WTC11 (cell line): ENCODE measurements at regions not wholly inside any gene's neighbourhood (a gene's known extent, or its start where the extent isn't known, plus 50 kb on each side); places are given as distances from the start of the nearest gene placed in this dataset.

ENCODE experiments used
- AR ChIP-seq: fragments of 250-450 bp; sonication (Bioruptor Pico); IDR thresholded peaks from 2 replicates; pipeline ENCODE4 v1.9.0; 2021; ENCODE audit warnings: mild to moderate bottlenecking
- CTCF ChIP-seq: fragments of 200-600 bp; IDR thresholded peaks from 2 replicates; pipeline ENCODE4 v1.8.0; 2022; ENCODE audit warnings: antibody characterized with exemption
- E2F4 ChIP-seq: sonication (generic); formaldehyde crosslinking; IDR thresholded peaks from 2 replicates; pipeline ENCODE4 v1.8.1; 2022; ENCODE audit warnings: low read depth, mild to moderate bottlenecking, moderate library complexity, missing genetic modification reagents, borderline replicate concordance
- FOXP4 ChIP-seq: sonication (generic); formaldehyde crosslinking; IDR thresholded peaks from 2 replicates; pipeline ENCODE4 v1.8.0; 2022; ENCODE audit warnings: mild to moderate bottlenecking, missing genetic modification reagents
- KAT7 ChIP-seq: sonication (generic); formaldehyde crosslinking; IDR thresholded peaks from 2 replicates; pipeline ENCODE4 v1.8.1; 2023; ENCODE audit warnings: missing genetic modification reagents, mild to moderate bottlenecking, borderline replicate concordance
- PRDM15 ChIP-seq: sonication (generic); formaldehyde crosslinking; IDR thresholded peaks from 2 replicates; pipeline ENCODE4 v1.8.0; 2022; ENCODE audit warnings: missing genetic modification reagents
- SMAD3 ChIP-seq: sonication (generic); formaldehyde crosslinking; IDR thresholded peaks from 2 replicates; pipeline ENCODE4 v1.8.0; 2022; ENCODE audit warnings: missing genetic modification reagents, mild to moderate bottlenecking, borderline replicate concordance
- ZBTB43 ChIP-seq: sonication (generic); formaldehyde crosslinking; IDR thresholded peaks from 2 replicates; pipeline ENCODE4 v1.8.1; 2023; ENCODE audit warnings: mild to moderate bottlenecking, missing genetic modification reagents
- ZMAT4 ChIP-seq: fragments of 250-450 bp; sonication (Bioruptor Pico); IDR thresholded peaks from 2 replicates; pipeline ENCODE4 v1.9.0; 2021; ENCODE audit warnings: mild to moderate bottlenecking
- TF ChIP-seq, protein P1 (sequence below): sonication (generic); formaldehyde crosslinking; IDR thresholded peaks from 2 replicates; pipeline ENCODE4 v1.8.0; 2022; ENCODE audit warnings: mild to moderate bottlenecking, missing genetic modification reagents
- TF ChIP-seq, protein P2 (sequence below): fragments of 250-450 bp; sonication (Bioruptor Pico); IDR thresholded peaks from 2 replicates; pipeline ENCODE4 v1.8.0; 2021; ENCODE audit warnings: mild to moderate bottlenecking
- TF ChIP-seq, protein P3 (sequence below): sonication (generic); formaldehyde crosslinking; IDR thresholded peaks from 2 replicates; pipeline ENCODE4 v1.8.1; 2022; ENCODE audit warnings: mild to moderate bottlenecking, missing genetic modification reagents, moderate library complexity, borderline replicate concordance

DNA sequence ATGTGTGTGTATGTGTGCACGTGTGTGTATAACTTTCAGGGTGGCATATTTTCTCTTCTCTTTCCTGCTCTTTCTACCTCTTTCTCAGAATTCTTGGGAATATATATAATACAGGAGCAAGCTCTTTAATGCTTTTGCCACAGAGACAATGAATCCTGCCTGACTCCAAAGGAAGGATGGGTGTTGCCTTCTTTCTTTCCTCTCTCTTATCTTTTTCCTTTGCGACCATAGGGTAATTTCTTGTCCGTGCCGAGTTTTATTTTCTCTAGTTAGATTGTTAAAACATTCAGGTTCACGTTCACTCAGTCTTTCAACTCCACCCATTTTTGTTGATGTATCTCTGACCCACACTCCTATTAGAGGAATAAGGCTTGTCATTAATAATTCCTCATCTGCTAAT, 129.0 kb upstream of the C1orf21 start:
- TF ChIP-seq, protein P1, sequence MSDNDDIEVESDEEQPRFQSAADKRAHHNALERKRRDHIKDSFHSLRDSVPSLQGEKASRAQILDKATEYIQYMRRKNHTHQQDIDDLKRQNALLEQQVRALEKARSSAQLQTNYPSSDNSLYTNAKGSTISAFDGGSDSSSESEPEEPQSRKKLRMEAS (CRISPR knock-in tag): no peak
- TF ChIP-seq CTCF (no peak), SMAD3 (CRISPR knock-in tag) (no peak), E2F4 (CRISPR knock-in tag) (no peak), ZMAT4 (CRISPR knock-in tag) (no peak), KAT7 (CRISPR knock-in tag) (no peak), AR (CRISPR knock-in tag) (no peak), ZBTB43 (CRISPR knock-in tag) (no peak), FOXP4 (CRISPR knock-in tag) (no peak), PRDM15 (no peak)
- TF ChIP-seq, protein P2, sequence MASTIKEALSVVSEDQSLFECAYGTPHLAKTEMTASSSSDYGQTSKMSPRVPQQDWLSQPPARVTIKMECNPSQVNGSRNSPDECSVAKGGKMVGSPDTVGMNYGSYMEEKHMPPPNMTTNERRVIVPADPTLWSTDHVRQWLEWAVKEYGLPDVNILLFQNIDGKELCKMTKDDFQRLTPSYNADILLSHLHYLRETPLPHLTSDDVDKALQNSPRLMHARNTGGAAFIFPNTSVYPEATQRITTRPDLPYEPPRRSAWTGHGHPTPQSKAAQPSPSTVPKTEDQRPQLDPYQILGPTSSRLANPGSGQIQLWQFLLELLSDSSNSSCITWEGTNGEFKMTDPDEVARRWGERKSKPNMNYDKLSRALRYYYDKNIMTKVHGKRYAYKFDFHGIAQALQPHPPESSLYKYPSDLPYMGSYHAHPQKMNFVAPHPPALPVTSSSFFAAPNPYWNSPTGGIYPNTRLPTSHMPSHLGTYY (CRISPR knock-in tag): no peak
- TF ChIP-seq, protein P3, sequence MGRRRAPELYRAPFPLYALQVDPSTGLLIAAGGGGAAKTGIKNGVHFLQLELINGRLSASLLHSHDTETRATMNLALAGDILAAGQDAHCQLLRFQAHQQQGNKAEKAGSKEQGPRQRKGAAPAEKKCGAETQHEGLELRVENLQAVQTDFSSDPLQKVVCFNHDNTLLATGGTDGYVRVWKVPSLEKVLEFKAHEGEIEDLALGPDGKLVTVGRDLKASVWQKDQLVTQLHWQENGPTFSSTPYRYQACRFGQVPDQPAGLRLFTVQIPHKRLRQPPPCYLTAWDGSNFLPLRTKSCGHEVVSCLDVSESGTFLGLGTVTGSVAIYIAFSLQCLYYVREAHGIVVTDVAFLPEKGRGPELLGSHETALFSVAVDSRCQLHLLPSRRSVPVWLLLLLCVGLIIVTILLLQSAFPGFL: no peak
